ENCODE measurements at regions not wholly inside any gene's neighbourhood (a gene's known extent, or its start where the extent isn't known, plus 50 kb on each side); places are given as distances from the start of the nearest gene placed in this dataset.
"Not testable (repeated sequence)": the region's sequence is repeated elsewhere in the genome, so short reads cannot be mapped to it uniquely, and the experiment has no call there.

DNA sequence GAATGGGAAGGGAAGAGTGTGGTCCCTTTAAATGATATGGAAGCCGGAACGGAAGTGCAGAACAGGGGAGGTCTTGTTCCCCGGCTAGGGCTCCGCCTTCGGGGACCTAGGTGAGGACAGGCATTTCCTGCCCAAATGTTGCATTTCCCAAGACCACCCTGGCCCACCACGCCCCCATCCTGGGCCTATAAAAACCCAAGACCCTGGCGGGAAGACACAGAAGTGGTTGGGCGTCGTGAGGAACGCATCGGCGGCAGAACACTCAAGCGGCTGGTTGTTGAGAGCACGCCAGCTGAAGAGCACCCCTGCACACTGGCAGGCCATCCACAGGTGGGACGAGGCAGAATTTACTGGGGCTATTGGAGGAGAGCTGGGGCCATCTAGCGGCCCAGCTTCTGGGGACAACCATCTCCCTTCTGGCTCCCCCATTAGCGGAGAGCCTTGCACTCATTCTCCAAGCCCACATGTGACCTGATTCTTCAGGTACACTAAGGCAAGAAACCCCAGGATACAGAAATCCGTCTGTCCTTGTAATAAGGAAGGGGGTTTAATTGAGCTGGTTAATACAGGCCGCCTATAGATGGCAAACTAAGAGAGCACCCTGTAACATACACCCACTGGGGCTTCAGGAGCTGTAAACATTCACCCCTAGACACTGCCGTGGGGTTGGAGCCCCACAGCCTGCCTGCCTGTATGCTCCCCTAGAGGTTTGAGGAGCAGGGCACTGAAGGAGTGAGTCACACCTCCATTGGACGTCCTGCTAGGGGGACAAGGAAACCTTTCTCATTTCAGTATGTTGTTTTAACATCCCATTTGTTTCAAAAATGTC is 1327.9 kb downstream of the BRINP3 start:
- peak in 1 of 3 experiments; percentile 44 for DNase-seq

GRCh38 chr1:189150624-189151023 is 1327.0 kb downstream of the BRINP3 start:
- DNase-seq: no peak

- no peak for DNase-seq
These were observed 1326.3 kb downstream of the BRINP3 start for GRCh38 chr1:189151361-189151760.

GRCh38 chr1:189152685-189153084 is 1325.0 kb downstream of the BRINP3 start:
- DNase-seq: no peak

- no peak for DNase-seq
These were observed 1319.5 kb downstream of the BRINP3 start for GRCh38 chr1:189158155-189158554.

- peak in 1 of 3 experiments; percentile 30 for DNase-seq
These were observed 1301.8 kb downstream of the BRINP3 start for GRCh38 chr1:189175889-189176288.

DNA sequence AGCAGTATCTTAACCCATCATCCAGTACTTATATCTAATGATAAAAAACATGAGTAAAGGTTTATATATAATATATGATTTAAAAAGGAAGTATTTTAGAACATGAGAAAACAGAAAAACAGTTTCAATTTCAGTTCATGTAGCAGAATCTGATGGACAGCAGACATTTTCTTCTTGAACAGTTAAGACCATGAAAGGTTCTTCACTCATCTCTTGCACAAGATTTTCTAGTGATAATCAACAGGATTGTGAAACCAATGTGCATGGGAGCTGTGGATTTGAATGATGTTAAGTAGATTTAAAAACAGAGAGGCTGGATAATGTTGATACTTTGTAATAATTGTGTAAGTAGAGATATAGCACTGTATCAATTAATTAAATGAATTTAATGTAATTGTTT is 1297.6 kb downstream of the BRINP3 start:
- no peak for DNase-seq

DNA sequence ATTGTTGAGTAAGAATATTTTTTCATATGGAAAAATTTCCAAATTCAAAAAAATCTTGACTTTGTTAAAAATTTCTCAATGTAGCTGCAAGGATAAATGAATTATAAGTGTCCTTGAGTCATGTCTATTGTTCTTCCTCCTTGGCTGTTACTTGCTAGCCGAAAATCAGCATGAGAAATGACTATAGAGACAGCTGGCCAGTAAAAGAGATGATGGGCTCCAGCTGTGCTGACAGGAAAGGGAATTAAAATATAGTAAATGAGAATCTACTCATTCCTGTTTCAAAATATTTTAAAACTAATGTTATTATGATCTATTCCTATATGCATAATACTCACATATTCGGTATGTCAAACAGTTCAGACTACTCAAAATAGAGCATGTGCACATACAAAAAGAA is 1292.6 kb downstream of the BRINP3 start:
- peak in 1 of 3 experiments; percentile 14 for DNase-seq

GRCh38 chr1:189192741-189193520 is 1284.7 kb downstream of the BRINP3 start:
- no peak for DNase-seq

DNA sequence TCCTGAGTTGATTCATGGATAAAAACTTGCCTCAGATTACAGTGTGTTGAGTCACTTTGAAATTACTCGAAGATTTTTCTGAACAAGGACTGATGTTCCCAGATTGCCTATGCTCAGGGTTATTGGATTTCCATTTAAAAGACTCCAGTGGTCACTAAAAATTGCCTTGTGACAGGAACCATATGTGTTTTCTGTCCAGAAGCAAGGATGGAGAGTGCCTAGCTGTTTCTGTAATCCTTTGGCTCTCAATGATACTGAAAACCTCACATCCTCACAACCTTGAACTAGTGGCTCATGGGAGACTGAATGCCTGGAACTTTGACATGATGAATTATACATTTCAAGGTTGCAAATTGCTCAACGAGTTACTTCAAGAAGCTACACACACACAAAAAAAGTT is 1271.8 kb downstream of the BRINP3 start:
- no peak for DNase-seq

GRCh38 chr1:189206617-189207016 is 1271.0 kb downstream of the BRINP3 start:
- DNase-seq: no peak

DNA sequence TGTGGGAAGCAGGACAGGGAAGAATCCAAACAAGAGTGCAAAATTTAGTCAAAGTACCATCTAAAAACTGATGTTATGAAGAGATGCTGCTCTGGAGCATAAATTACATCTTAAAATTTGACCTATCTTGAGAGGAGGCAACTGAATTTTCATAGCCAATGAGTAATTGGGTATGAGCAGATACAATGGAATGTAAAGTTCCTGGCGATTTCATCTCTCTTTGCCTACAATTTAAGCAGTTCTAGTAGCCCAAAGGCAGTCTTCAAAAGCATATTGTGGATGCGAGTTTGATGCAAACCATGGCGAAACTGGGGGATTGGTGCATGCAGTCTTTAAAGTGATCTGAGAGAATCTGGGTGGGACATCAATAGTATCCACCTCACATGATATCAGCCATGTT is 1265.9 kb downstream of the BRINP3 start:
- no peak for DNase-seq

DNA sequence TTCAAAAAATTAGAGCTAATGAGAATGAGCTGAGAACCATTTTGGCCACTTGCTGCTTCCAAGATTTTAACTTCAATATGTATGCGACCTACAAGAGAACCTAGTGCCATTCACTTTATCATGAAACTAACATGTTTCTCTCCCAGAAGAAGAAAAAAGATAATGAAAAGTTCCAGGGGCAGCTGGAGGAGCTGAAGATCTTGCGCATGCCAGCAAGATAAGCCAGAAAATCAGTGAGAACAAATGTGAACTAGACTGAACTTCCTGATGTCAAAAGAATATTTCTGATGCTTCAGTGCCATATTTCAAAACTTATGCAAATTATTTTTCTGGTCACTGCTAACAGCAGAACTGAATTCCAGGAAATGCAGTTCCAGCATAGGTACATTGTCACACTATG is 1265.1 kb downstream of the BRINP3 start:
- DNase-seq: no peak

- DNase-seq: no peak
These were observed 1260.8 kb downstream of the BRINP3 start for GRCh38 chr1:189216886-189217285.

GRCh38 chr1:189217646-189218045 is 1260.0 kb downstream of the BRINP3 start:
- DNase-seq: peak in 1 of 3 experiments; percentile 70

DNA sequence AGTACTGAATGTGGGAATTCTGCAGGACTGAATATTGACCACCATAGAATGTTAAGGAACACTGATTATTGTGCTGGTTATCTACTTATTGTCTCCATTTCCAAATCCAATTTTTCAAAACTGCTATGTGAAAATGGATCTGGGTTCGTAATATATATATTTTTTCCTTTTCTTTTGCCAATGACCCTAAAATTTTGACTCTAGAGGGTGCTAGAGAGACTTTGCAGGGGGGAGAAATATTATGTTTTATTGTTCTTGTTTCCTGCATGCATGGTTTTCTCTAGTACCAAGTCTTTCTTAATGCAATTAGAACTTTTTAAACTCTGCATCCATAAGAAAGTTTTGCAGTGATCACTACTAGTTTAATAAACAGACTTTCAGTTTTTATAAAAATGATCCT is 1256.9 kb downstream of the BRINP3 start:
- DNase-seq: no peak

DNA sequence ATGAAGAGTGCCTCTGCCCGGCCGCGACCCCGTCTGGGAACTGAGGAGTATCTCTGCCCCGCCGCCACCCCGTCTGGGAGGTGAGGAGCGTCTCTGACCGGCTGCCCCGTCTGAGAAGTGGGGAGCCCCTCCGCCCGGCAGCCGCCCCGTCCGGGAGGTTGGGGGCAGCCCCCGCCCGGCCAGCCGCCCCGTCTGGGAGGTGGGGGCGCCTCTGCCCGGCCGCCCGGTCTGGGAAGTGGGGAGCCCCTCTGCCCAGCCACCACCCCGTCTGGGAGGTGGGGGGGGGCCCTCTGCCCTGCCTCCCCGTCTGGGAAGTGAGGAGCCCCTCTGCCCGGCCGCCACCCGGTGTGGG is 1251.9 kb downstream of the BRINP3 start:
- DNase-seq: not testable (repeated sequence)

- no peak for DNase-seq
These were observed 1250.9 kb downstream of the BRINP3 start for GRCh38 chr1:189226779-189227178.

DNA sequence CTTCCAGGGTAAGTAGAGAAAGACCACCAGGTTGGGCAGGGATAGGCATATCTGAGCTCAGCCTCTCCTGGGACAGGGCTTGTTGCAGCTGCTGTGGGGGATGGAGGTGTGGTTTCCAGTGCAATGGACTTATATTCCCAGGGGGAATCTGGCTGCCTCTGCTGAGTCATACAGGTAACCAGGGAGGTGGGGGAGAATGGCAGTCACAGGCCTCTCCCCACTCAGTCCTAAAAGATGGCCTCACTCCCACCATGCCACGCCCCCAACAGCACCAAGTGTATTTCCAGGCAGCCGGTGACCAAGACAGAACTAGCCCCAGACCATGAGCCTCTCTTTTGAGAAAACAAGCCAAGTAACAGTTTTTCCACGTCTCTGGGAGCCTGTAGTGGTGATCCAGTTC is 1240.7 kb downstream of the BRINP3 start:
- DNase-seq: no peak

DNA sequence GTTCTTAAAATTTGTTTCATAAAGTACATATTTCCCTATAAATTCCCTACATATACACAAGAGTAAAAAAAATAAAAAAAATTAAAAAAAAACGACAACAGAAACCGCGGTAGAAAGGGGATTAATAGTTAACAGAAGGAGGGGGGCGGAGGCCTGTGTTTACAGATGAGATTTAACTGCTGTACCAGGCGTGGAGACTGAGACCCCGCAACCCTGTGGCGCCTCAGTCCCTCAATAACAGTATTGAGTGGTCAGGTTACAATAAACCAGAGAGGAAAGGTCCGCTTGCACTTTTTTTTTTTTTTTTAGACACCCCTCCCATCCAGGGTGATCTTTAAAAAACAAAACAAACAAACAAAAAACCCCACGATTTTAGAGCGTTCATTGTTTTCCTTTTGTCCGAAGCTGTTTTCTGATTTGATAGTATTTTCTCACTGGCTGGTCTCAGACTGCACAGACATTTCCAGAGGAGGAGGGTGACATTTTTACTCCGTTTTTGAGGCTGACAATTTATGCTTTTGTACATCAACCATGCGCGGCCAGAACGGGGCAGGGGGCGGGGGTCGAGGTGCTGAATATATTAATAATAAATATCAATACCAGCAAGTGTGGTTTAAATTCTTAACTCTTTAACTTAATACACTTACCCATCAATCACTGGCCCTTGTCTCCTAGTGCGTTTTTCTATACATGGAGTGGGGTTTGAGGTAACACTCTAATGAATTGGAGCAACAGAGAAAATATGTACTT is 1223.9 kb downstream of the BRINP3 start:
- DNase-seq: no peak

DNA sequence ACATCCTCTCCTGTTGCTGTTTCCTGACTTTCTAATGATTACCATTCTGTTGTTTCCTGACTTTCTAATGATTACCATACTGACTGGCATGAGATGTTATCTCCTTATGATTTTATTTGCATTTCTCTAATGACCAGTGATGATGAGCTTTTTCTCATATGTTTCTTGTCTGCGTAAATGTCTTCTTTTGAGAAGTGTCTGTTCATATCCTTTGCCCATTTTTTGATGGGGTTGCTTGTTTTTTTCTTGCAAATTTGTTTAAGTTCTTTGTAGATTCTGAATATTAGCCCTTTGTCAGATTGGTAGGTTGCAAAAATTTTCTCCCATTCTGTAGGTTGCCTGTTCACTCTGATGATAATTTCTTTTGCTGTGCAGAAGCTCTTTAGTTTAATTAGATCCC is 1216.5 kb downstream of the BRINP3 start:
- not testable (repeated sequence) for DNase-seq

DNA sequence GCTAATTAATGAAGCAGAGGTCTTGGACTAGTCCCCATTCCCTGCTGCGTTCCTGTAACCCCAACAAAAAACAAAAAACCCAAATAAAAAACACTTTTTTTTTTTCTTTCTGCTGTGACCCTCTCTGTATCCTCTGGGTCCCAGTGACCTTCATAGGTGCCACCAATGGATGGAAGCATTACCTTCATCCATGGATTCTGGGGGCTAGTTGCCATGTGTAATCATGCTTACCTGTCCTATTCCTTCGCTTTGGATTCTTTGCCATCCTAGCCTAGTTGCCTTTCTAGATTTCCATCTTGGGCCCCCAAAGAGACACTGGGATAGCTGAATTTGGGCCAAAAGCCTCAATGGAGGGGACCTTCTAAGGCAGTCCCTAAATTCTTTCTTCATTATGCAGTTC is 1208.7 kb downstream of the BRINP3 start:
- peak; percentile 16 to 52 (median 30) for DNase-seq

DNA sequence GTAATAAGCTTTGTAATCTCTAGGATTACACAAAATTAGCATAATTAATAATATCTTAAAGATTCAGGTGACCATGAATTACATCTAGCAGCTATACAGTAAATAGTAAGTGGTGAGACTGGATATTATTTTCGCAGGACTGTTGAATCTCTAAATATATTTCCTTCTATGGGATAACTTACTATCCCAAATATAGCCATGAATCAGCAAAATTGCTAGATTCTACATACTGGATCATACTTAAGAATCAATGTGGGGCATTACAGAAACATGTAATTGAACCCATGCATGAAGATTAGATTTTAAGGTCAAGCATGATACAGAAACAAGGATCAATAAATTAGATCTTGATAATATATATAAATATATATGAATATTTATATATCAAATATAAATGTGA is 1203.4 kb downstream of the BRINP3 start:
- DNase-seq: no peak

DNA sequence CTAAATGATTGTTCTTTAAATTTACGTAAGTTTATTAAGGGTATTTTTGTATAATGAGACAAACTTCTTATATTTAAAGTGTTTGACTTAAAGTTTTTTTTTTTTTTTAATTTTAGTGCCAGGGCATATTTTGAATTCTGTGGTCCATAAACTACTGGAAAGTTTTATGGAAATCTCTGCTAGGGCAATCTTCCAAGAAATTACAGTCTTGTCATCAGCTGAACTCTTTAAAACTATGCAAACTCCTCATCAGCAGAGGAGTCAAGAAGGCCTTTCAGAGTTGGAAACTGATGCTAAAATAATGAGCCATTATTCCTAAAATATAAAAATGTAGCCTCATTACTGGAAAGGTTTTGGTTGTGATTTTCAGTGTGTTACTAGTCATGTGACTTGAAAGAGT is 1201.9 kb downstream of the BRINP3 start:
- no peak for DNase-seq
